Right lobe of liver (tissue), 4 donors: ENCODE measurements at regions not wholly inside any gene's neighbourhood (a gene's known extent, or its start where the extent isn't known, plus 50 kb on each side); places are given as distances from the start of the nearest gene placed in this dataset.

Experiments used
- CTCF ChIP-seq, 4 donors: fragments of 200-600 bp in 3 of 4; fragments of 450-650 bp in 1 of 4; IDR thresholded peaks; one replicate each; pipeline versions ENCODE4 v1.5.1 to v1.8.0; 2016 to 2022; ENCODE audit warnings: antibody characterized with exemption in 4 of 4, mild to moderate bottlenecking in 2 of 4
- POLR2A ChIP-seq: fragments of 450-650 bp; IDR thresholded peaks from one replicate; pipeline ENCODE4 v1.6.1; 2017; ENCODE audit warnings: antibody characterized with exemption, mild to moderate bottlenecking
- donor health status: DM: no; HTN: no; CAD: no.
- donor health status: DM: no; HTN: no; CAD: no.
- donor health status: DM: no; HTN: yes; CAD: no.

- TF ChIP-seq CTCF (IDR thresholded peaks at IDR 0.05) = no peak
- TF ChIP-seq POLR2A = no peak
These were observed 263.8 kb downstream of the NKX6-1 start for GRCh38 chr4:84235126-84235944.
